ENCODE measurements at regions not wholly inside any gene's neighbourhood (a gene's known extent, or its start where the extent isn't known, plus 50 kb on each side); places are given as distances from the start of the nearest gene placed in this dataset.

GRCh38 chr14:39555749-39556148 is 123.5 kb upstream of the FBXO33 start:
- DNase-seq (ENCODE audit: low read depth): no peak
- no peak for TF ChIP-seq CTCF (IDR thresholded peaks at IDR 0.05; ENCODE audit: insufficient read depth, low read length, poor library complexity, severe bottlenecking)
- Histone ChIP-seq H3K27me3 (ENCODE audit: control insufficient read depth, insufficient read depth, low read length) (no peaks in the 10 kb centered on the region), H3K36me3 (ENCODE audit: control insufficient read depth, insufficient read depth, low read length) (no peaks in the 10 kb centered on the region), H3K4me3 (ENCODE audit: low read depth, low read length) (no peak overlapping the region)

GRCh38 chr14:39554576-39554975 is 122.3 kb upstream of the FBXO33 start:
- no peaks in the 10 kb centered on the region for H3K36me3 ChIP-seq (ENCODE audit: control insufficient read depth, insufficient read depth, low read length)
- H3K27me3 ChIP-seq (ENCODE audit: control insufficient read depth, insufficient read depth, low read length): no peaks in the 10 kb centered on the region
- H3K4me3 ChIP-seq (ENCODE audit: low read depth, low read length): no peak overlapping the region
- no peak for TF ChIP-seq CTCF (IDR thresholded peaks at IDR 0.05; ENCODE audit: insufficient read depth, low read length, poor library complexity, severe bottlenecking)
- DNase-seq (ENCODE audit: low read depth): no peak

DNA sequence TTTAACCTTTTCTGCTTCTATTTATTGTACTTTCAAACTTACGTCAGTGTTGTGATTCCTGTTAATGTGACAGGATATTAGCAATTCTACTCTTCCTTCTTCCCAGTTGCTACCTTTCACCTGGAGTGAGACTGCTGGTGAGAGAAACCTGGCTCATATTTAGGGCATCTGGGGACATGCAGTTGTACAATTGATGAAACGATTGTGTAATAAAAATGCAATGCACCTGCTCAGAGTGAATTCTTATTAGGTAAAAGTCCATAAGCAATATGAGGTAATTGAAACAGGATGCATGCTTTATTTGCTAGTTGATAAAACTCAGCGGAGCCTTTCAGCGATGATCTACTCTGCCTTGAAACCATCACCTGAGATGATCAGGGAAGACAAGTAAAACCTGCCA is 116.1 kb upstream of the FBXO33 start:
- Histone ChIP-seq H3K4me3 (ENCODE audit: low read depth, low read length) (no peak overlapping the region), H3K27me3 (ENCODE audit: control insufficient read depth, insufficient read depth, low read length) (no peaks in the 10 kb centered on the region), H3K36me3 (ENCODE audit: control insufficient read depth, insufficient read depth, low read length) (no peaks in the 10 kb centered on the region)
- no peak for DNase-seq (ENCODE audit: low read depth)
- TF ChIP-seq CTCF (IDR thresholded peaks at IDR 0.05; ENCODE audit: insufficient read depth, low read length, poor library complexity, severe bottlenecking): no peak

- Histone ChIP-seq H3K36me3 (ENCODE audit: control insufficient read depth, insufficient read depth, low read length) (no peaks in the 10 kb centered on the region), H3K4me3 (ENCODE audit: low read depth, low read length) (no peak overlapping the region), H3K27me3 (ENCODE audit: control insufficient read depth, insufficient read depth, low read length) (no peaks in the 10 kb centered on the region)
- no peak for TF ChIP-seq CTCF (IDR thresholded peaks at IDR 0.05; ENCODE audit: insufficient read depth, low read length, poor library complexity, severe bottlenecking)
- no peak for DNase-seq (ENCODE audit: low read depth)
Measured at GRCh38 chr14:39547845-39548244, 115.6 kb upstream of the FBXO33 start.

DNA sequence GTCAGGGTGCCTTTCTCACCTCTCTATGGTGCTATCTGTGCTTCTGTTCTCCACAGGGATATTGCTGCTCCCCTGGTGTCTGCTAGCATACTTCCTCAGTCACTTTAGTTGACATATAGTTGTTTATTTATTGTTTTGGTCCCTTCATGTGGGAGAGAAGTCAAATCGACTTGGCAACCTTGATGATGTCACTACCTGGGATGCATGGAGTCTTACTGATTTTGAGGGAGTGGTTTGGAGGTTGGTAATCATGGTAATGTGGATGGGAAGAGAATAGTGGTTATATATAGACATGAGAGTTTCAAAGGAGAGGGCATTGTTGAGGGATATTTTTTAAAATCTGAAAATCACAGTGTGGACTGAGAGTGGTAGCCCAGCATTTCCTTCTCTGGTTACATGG is 73.6 kb upstream of the FBXO33 start:
- DNase-seq (ENCODE audit: low read depth): no peak
- Histone ChIP-seq H3K4me3 (ENCODE audit: low read depth, low read length) (no peak overlapping the region), H3K27me3 (ENCODE audit: control insufficient read depth, insufficient read depth, low read length) (no peaks in the 10 kb centered on the region), H3K36me3 (ENCODE audit: control insufficient read depth, insufficient read depth, low read length) (no peaks in the 10 kb centered on the region)
- no peak for TF ChIP-seq CTCF (IDR thresholded peaks at IDR 0.05; ENCODE audit: insufficient read depth, low read length, poor library complexity, severe bottlenecking)

- H3K27me3 ChIP-seq (ENCODE audit: control insufficient read depth, insufficient read depth, low read length): no peaks in the 10 kb centered on the region
- no peak for DNase-seq (ENCODE audit: low read depth)
- no peak overlapping the region for H3K4me3 ChIP-seq (ENCODE audit: low read depth, low read length)
- no peak for TF ChIP-seq CTCF (IDR thresholded peaks at IDR 0.05; ENCODE audit: insufficient read depth, low read length, poor library complexity, severe bottlenecking)
- no peaks in the 10 kb centered on the region for H3K36me3 ChIP-seq (ENCODE audit: control insufficient read depth, insufficient read depth, low read length)
Measured at GRCh38 chr14:39500253-39500652, 68.0 kb upstream of the FBXO33 start.
